ENCODE measurements at regions not wholly inside any gene's neighbourhood (a gene's known extent, or its start where the extent isn't known, plus 50 kb on each side); places are given as distances from the start of the nearest gene placed in this dataset.
A peak's percentile ranks its signal among the peaks of the same experiment; 100 is the strongest.

DNA sequence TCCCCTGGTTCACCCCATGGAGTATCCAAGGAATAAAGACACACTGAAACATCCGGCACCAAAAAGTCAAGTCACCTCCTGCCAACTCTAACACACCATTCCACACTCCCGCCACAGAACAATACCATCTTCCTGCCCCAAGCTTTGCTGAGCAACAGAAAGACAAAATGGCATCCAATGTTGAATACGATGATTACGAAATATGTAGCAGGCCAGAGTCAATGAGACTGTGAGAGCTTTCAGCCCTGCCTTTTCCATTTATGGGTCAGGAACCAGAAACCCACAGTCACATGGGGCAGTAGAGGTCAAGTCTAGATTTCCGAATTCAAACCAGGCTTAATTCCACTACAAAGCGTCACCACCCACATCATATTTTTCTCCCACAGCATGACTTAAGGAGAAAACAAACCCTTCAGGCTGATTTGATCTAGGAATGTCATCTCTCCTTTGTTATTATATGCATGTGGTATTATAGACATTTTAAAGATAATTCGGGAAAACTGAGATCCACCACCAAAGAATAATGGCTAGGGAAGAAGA, 249.8 kb downstream of the SETD4 start:
- no peak overlapping the region for H2AFZ ChIP-seq (ENCODE audit: low read length)
- no peak for FAIRE-seq

DNA sequence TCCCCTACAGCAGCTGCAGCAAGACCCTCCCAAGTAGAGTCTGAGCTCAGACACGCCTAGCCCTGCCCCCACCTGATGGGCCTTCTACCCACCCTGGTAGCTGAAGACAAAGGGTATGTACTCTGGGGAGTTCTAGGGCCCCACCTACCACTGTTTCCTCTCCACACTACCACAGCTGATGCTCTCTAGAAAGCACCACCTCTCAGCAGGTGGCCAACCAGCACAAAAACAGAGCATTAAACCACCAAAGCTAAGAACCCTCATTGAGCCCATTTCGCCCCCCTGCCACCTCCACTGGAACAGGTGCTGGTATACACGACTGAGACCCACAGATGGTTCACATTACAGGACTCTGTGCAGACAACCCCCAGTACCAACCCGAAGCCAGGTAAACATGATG, 258.9 kb downstream of the SETD4 start:
- no peak overlapping the region for H3K27ac ChIP-seq (ENCODE audit: extremely low read length, insufficient read depth, low read length)
- H3K9me3 ChIP-seq (ENCODE audit: low read length), result no peaks in the 10 kb centered on the region
- H4K20me1 ChIP-seq (ENCODE audit: insufficient read depth, low read length), result no peaks in the 10 kb centered on the region
- BruUV-seq (replicated peaks), result no TSS peak
- POLR2A ChIA-PET, result no interaction called here
- intact Hi-C loops (cut with micrococcal nuclease; ENCODE audit: unreplicated experiment), result no loop called here
- H3K4me3 ChIP-seq (replicated peaks in 1 of 3; ENCODE audit: insufficient read depth in 1 of 3, low read depth in 2 of 3, low read length in 3 of 3), result no peak overlapping the region
- in situ Hi-C loops (cut with HindIII; ENCODE audit: extremely low pct_ligation_motif_present, low pct_unique_long_range_greater_than_20kb), result no loop called here
- no peaks in the 10 kb centered on the region for H3K27me3 ChIP-seq (ENCODE audit: control insufficient read depth in 1 of 2, insufficient read depth in 2 of 2, low read length in 2 of 2)
- no peaks in the 10 kb centered on the region for H3K36me3 ChIP-seq (replicated peaks in 1 of 2; ENCODE audit: control insufficient read depth in 1 of 2, insufficient read depth in 2 of 2, low read length in 2 of 2)
- no peaks in the 10 kb centered on the region for H3K4me1 ChIP-seq (ENCODE audit: insufficient read depth, low read length)
- ATAC-seq, result no peak
- CTCF ChIA-PET (ENCODE audit: low intra/inter-chr PET ratio, low total read pairs), result no interaction called here
- H3K79me2 ChIP-seq (ENCODE audit: insufficient read depth, low read length), result no peaks in the 10 kb centered on the region
- 13% methylated on average over 2 of the region's 4 CpGs for WGBS (ENCODE audit: low lambda C conversion rate)
- no peak for FAIRE-seq
- no peak for DNase-seq (ENCODE audit: low spot score)
- no peak overlapping the region for H2AFZ ChIP-seq (ENCODE audit: low read length)
- H3K4me2 ChIP-seq (ENCODE audit: low read depth, low read length), result no peak overlapping the region
- H3K9ac ChIP-seq (ENCODE audit: insufficient read depth, low read depth, low read length), result no peak overlapping the region
- no peak for TF ChIP-seq ZNF10 (CRISPR knock-in tag; IDR thresholded peaks at IDR 0.05; ENCODE audit: borderline replicate concordance, low read depth)
- no peak for TF ChIP-seq EEA1 (CRISPR knock-in tag; IDR thresholded peaks at IDR 0.05; ENCODE audit: borderline replicate concordance)
- no peak for TF ChIP-seq PBX3 (CRISPR knock-in tag; IDR thresholded peaks at IDR 0.05; ENCODE audit: borderline replicate concordance)
- no peak for TF ChIP-seq KMT2B (CRISPR knock-in tag; IDR thresholded peaks at IDR 0.05)
- TF ChIP-seq PHF20 (CRISPR knock-in tag; IDR thresholded peaks at IDR 0.05), result no peak
- TF ChIP-seq ZNF564 (CRISPR knock-in tag; IDR thresholded peaks at IDR 0.05), result no peak
- no peak for TF ChIP-seq ZSCAN20 (CRISPR knock-in tag; IDR thresholded peaks at IDR 0.05; ENCODE audit: borderline replicate concordance)
- TF ChIP-seq ZNF709 (CRISPR knock-in tag; IDR thresholded peaks at IDR 0.05), result no peak
- no peak for TF ChIP-seq ZNF124 (CRISPR knock-in tag; IDR thresholded peaks at IDR 0.05)
- no peak for TF ChIP-seq RAD51 (IDR thresholded peaks at IDR 0.05; ENCODE audit: borderline replicate concordance)
- no peak for TF ChIP-seq ZBTB49 (CRISPR knock-in tag; IDR thresholded peaks at IDR 0.05; ENCODE audit: borderline replicate concordance)
- no peak for TF ChIP-seq PPARG (CRISPR knock-in tag; conservative IDR thresholded peaks at IDR 0.05)
- no peak for TF ChIP-seq THYN1 (CRISPR knock-in tag; IDR thresholded peaks at IDR 0.05; ENCODE audit: borderline replicate concordance, low read depth)
- TF ChIP-seq CTCF (CRISPR knock-in tag; IDR thresholded peaks at IDR 0.05), result no peak

More for the DNA sequence above, 249.8 kb downstream of the SETD4 start:
- DNase-seq (ENCODE audit: low spot score) (no peak), ATAC-seq (no peak)
- Histone ChIP-seq H3K36me3 (replicated peaks in 1 of 2; ENCODE audit: control insufficient read depth in 1 of 2, insufficient read depth in 2 of 2, low read length in 2 of 2) (no peaks in the 10 kb centered on the region), H3K9me3 (ENCODE audit: low read length) (no peaks in the 10 kb centered on the region), H4K20me1 (ENCODE audit: insufficient read depth, low read length) (no peaks in the 10 kb centered on the region), H3K27me3 (ENCODE audit: control insufficient read depth in 1 of 2, insufficient read depth in 2 of 2, low read length in 2 of 2) (no peaks in the 10 kb centered on the region; a peak in 1 of 5 replicates), H3K9ac (ENCODE audit: insufficient read depth, low read depth, low read length) (no peak overlapping the region), H3K4me3 (replicated peaks in 1 of 3; ENCODE audit: insufficient read depth in 1 of 3, low read depth in 2 of 3, low read length in 3 of 3) (no peak overlapping the region), H3K4me1 (ENCODE audit: insufficient read depth, low read length) (no peaks in the 10 kb centered on the region), H3K27ac (ENCODE audit: extremely low read length, insufficient read depth, low read length) (no peak overlapping the region), H3K79me2 (ENCODE audit: insufficient read depth, low read length) (no peaks in the 10 kb centered on the region), H3K4me2 (ENCODE audit: low read depth, low read length) (no peak overlapping the region)
- no peak for TF ChIP-seq ZNF563 (CRISPR knock-in tag; IDR thresholded peaks at IDR 0.05)
- TF ChIP-seq CEBPB (IDR thresholded peaks at IDR 0.05; ENCODE audit: borderline replicate concordance, low read depth, low read length), result peak; percentile 54
- ChIA-PET CTCF (ENCODE audit: low intra/inter-chr PET ratio, low total read pairs) (no interaction called here), POLR2A (no interaction called here)
- in situ Hi-C loops (cut with HindIII; ENCODE audit: extremely low pct_ligation_motif_present, low pct_unique_long_range_greater_than_20kb), result no loop called here
- BruUV-seq (replicated peaks), result no TSS peak
- intact Hi-C loops (cut with micrococcal nuclease; ENCODE audit: unreplicated experiment), result no loop called here
- 75% methylated on average over 7 of the region's 7 CpGs for WGBS (ENCODE audit: low lambda C conversion rate)

Data from HepG2 (cell line).